GM06990 (cell line): ENCODE measurements at regions not wholly inside any gene's neighbourhood (a gene's known extent, or its start where the extent isn't known, plus 50 kb on each side); places are given as distances from the start of the nearest gene placed in this dataset.

ENCODE experiments used
- DNase-seq: peaks from one replicate; pipeline ENCODE4 v3.0.0-alpha.2; 2011; ENCODE audit not compliant: insufficient read length; ENCODE audit errors: extremely low read depth
- H3K27me3 ChIP-seq: replicated peaks from 2 replicates; pipeline ENCODE4 v1.6.0; 2011; ENCODE audit warnings: low read length; ENCODE audit not compliant: control insufficient read depth, insufficient read depth
- H3K36me3 ChIP-seq: 2 replicates; pipeline ENCODE4 v1.5.1; 2011; ENCODE audit warnings: low read length; ENCODE audit not compliant: control insufficient read depth, insufficient read depth
- H3K4me3 ChIP-seq: replicated peaks from 2 replicates; pipeline ENCODE4 v1.5.1; 2011; ENCODE audit warnings: low read depth, mild to moderate bottlenecking, control low read depth, low read length
- TF ChIP-seq, protein P1 (sequence below): IDR thresholded peaks from 2 replicates; pipeline ENCODE4 v1.5.1; 2011; ENCODE audit warnings: low read length, control low read depth, mild to moderate bottlenecking, inconsistent platforms; ENCODE audit not compliant: insufficient read depth, poor library complexity, severe bottlenecking

DNA sequence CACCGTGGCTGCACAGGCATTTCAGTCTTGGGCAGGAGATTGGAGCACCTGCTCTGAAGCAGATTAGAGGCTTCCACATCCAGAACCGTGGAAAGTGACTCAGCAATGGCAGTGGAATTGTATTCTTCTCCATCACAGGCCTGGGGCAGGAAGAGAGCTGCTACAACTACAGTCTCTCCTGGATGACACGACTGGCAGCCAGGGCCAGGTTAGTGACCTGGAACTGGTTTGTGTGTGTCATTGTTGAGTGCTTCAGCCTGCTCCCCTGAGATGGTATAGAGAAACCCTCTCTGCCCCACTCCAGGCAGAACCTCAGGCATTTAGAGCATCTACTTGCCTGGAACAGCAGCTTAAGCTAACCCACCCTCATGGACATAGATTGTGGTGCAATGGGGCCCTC is 596.5 kb upstream of the INTU start:
- TF ChIP-seq, protein P1, sequence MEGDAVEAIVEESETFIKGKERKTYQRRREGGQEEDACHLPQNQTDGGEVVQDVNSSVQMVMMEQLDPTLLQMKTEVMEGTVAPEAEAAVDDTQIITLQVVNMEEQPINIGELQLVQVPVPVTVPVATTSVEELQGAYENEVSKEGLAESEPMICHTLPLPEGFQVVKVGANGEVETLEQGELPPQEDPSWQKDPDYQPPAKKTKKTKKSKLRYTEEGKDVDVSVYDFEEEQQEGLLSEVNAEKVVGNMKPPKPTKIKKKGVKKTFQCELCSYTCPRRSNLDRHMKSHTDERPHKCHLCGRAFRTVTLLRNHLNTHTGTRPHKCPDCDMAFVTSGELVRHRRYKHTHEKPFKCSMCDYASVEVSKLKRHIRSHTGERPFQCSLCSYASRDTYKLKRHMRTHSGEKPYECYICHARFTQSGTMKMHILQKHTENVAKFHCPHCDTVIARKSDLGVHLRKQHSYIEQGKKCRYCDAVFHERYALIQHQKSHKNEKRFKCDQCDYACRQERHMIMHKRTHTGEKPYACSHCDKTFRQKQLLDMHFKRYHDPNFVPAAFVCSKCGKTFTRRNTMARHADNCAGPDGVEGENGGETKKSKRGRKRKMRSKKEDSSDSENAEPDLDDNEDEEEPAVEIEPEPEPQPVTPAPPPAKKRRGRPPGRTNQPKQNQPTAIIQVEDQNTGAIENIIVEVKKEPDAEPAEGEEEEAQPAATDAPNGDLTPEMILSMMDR: no peak
- no peak overlapping the region for H3K4me3 ChIP-seq
- DNase-seq: no peak
- no peaks in the 10 kb centered on the region for H3K36me3 ChIP-seq
- H3K27me3 ChIP-seq: no peaks in the 10 kb centered on the region

DNA sequence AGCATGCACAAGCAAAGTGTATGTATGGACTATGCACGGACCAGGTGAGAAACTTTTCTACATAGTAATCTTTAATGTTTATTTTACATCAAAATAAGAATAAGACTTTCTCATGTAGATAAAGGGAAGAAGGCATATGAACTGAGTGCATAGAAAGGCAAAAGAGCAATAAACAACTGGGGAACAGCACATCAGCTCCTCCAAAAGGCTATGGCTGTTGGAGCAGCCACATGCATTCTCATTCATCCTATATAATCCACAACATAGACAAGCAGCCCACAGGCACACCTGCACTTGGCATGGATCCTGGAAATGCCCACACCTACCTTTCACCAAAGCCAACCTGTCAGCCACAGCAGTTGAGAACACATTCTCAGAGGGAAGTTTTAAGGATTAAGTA is 586.9 kb upstream of the INTU start:
- no peak for DNase-seq

DNA sequence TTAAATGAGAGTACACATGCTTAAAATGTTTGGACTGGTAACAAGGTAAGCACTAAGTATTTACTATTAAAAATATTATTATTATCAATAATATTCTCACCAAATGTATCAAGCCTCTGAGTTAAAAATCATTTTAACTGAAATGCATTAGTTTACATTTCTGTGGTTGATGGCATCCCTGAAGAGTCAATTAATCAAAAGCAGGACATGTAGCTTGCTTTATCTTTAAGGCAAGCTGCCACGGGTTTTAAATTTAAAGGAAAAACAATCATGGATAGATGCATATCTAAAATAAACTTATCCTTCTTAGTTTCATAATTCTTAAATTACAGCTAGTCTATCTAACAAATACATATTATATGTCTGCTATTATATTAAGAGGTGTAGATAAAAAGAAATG is 584.8 kb upstream of the INTU start:
- Histone ChIP-seq H3K4me3 (no peak overlapping the region), H3K27me3 (no peaks in the 10 kb centered on the region), H3K36me3 (no peaks in the 10 kb centered on the region)
- DNase-seq: no peak
- TF ChIP-seq, protein P1: no peak

More for the DNA sequence above, 586.9 kb upstream of the INTU start:
- no peak overlapping the region for H3K4me3 ChIP-seq
- no peaks in the 10 kb centered on the region for H3K36me3 ChIP-seq
- TF ChIP-seq, protein P1: no peak
- no peaks in the 10 kb centered on the region for H3K27me3 ChIP-seq

GRCh38 chr4:127048376-127049044 is 584.2 kb upstream of the INTU start:
- DNase-seq: no peak
- Histone ChIP-seq H3K36me3 (no peaks in the 10 kb centered on the region), H3K4me3 (no peak overlapping the region), H3K27me3 (no peaks in the 10 kb centered on the region)
- TF ChIP-seq, protein P1: no peak

DNA sequence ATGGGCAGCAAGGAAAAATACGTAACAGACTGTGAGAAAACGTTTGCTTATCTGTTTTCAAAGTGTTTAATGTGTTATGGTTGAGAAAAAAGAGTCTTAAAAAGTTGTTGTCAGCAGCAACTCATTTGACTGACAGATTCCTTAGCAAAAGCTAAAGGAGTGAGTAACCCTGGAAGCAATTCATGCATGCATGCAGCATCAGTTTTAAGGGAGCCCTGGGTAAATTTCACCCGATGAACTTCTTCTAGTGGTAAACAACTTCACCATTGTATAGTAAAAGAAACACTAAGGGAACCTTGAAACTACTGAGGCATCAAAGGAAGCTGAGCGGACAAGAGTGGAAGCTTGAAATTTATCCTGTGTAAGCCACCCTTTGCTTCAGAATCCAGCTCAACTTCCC is 583.2 kb upstream of the INTU start:
- H3K27me3 ChIP-seq: no peaks in the 10 kb centered on the region
- H3K4me3 ChIP-seq: no peak overlapping the region
- TF ChIP-seq, protein P1: no peak
- no peak for DNase-seq
- no peaks in the 10 kb centered on the region for H3K36me3 ChIP-seq

DNA sequence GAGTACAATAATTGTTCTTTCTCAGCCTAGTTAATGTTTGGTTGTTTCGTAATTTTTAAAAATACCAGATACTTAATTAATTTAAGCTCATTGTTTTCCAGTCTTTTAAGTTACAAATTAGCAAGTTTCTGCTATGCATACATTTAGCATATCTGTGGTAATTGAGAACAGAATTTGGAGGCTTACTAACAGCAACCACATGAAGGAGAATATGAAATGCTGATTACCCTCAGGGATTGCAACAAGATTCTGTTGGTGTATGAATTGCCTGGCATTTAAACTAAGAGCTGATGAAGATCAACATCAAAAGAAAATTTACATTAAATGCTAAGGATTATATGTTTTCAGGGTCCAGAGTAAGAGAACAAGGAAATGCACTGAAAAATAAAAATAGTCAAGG is 580.0 kb upstream of the INTU start:
- DNase-seq: no peak
- H3K36me3 ChIP-seq: no peaks in the 10 kb centered on the region
- no peak overlapping the region for H3K4me3 ChIP-seq
- TF ChIP-seq, protein P1: no peak
- no peaks in the 10 kb centered on the region for H3K27me3 ChIP-seq
